ENCODE measurements at regions not wholly inside any gene's neighbourhood (a gene's known extent, or its start where the extent isn't known, plus 50 kb on each side); places are given as distances from the start of the nearest gene placed in this dataset.

DNA sequence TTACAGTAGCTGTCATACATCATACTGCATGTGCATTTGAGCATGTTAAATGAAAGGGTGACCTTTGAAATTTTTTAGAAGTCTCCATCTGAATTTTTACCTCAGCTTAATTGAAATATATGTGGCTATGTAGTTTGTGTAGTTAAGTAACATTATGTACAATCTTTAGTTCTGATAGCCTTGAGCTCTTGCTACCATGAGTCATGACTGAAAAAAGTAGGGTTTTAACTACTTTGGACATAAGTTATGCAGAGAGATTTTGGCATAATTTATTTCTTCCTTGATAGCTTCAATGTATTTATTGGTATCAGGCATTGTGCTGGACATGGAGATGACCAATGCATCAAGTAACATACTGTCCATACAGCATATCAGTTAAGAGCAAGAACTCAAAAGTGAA, 376.5 kb upstream of the ZNF717 start:
- DNase-seq (ENCODE audit: extremely low read depth, low read depth) = no peak
- TF ChIP-seq, protein P1, sequence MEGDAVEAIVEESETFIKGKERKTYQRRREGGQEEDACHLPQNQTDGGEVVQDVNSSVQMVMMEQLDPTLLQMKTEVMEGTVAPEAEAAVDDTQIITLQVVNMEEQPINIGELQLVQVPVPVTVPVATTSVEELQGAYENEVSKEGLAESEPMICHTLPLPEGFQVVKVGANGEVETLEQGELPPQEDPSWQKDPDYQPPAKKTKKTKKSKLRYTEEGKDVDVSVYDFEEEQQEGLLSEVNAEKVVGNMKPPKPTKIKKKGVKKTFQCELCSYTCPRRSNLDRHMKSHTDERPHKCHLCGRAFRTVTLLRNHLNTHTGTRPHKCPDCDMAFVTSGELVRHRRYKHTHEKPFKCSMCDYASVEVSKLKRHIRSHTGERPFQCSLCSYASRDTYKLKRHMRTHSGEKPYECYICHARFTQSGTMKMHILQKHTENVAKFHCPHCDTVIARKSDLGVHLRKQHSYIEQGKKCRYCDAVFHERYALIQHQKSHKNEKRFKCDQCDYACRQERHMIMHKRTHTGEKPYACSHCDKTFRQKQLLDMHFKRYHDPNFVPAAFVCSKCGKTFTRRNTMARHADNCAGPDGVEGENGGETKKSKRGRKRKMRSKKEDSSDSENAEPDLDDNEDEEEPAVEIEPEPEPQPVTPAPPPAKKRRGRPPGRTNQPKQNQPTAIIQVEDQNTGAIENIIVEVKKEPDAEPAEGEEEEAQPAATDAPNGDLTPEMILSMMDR (IDR thresholded peaks at IDR 0.05; ENCODE audit: low read depth, low read length, missing control alignments) = no peak
- H3K4me3 ChIP-seq (replicated peaks; ENCODE audit: low read depth, low read length) = no peak overlapping the region

- no peak for DNase-seq (ENCODE audit: extremely low read depth, low read depth)
- TF ChIP-seq, protein P1 (IDR thresholded peaks at IDR 0.05; ENCODE audit: low read depth, low read length, missing control alignments) = no peak
- no peak overlapping the region for H3K4me3 ChIP-seq (replicated peaks; ENCODE audit: low read depth, low read length)
Observed at GRCh38 chr3:76171647-76172046, 386.3 kb upstream of the ZNF717 start.

GRCh38 chr3:76177610-76178009, 392.3 kb upstream of the ZNF717 start:
- TF ChIP-seq, protein P1 (IDR thresholded peaks at IDR 0.05; ENCODE audit: low read depth, low read length, missing control alignments) = no peak
- H3K4me3 ChIP-seq (replicated peaks; ENCODE audit: low read depth, low read length) = no peak overlapping the region
- no peak for DNase-seq (ENCODE audit: extremely low read depth, low read depth)

DNA sequence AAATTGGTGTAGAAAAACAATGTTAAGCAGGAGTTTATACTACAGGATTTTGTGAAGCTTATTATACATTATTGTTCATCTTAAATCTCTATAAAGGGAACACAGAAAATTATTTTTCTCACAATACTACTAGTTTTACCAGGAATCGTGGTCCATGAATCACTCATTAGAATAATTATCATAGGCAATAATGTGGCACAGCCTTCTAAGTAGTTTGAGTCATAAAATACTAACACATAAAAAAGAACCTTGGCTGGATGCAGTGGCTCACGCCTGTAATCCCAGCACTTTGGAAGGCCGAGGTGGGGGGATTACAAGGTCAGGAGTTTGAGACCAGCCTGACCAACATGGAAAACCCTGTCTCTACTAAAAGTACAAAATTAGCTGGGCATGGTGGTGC, 393.1 kb upstream of the ZNF717 start:
- no peak overlapping the region for H3K4me3 ChIP-seq (replicated peaks; ENCODE audit: low read depth, low read length)
- TF ChIP-seq, protein P1 (IDR thresholded peaks at IDR 0.05; ENCODE audit: low read depth, low read length, missing control alignments) = no peak
- DNase-seq (ENCODE audit: extremely low read depth, low read depth) = no peak

DNA sequence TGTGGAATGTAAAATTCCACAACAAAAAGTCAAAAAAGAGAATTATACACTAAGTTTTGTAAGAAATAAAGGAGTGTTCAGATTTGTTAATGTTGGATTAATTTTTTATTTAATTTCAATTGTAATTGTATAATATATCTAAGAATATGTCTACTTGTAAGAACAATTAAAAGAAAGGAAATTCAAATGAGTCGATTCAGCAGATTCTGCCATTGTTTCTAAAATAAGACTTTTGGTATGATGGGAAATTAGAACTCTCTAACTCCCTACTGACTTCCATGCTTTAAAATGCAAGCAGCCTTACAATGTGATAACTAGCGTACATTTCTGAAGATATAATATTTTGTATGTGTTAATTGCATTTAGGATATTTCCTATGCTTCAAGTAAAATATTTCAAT, 395.9 kb upstream of the ZNF717 start:
- TF ChIP-seq, protein P1 (IDR thresholded peaks at IDR 0.05; ENCODE audit: low read depth, low read length, missing control alignments) = no peak
- H3K4me3 ChIP-seq (replicated peaks; ENCODE audit: low read depth, low read length) = no peak overlapping the region
- DNase-seq (ENCODE audit: extremely low read depth, low read depth) = no peak

DNA sequence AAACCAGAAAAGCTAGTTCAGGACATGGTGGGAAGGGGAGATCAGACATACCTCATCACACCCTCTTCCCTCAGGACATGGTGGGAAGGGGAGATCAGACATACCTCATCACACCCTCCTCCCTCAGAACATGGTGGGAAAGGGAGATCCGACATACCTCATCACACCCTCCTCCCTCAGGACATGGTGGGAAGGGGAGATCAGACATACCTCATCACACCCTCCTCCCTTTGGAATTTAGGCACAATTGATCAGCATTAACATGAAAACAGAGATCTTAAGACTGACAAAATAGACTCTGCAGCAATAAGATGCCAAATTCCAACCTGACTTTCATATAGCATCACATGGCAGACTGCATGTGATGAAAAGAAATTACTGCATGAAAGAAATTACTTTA, 412.7 kb upstream of the ZNF717 start:
- no peak for DNase-seq (ENCODE audit: extremely low read depth, low read depth)
- H3K4me3 ChIP-seq (replicated peaks; ENCODE audit: low read depth, low read length) = no peak overlapping the region
- TF ChIP-seq, protein P1 (IDR thresholded peaks at IDR 0.05; ENCODE audit: low read depth, low read length, missing control alignments) = no peak

DNA sequence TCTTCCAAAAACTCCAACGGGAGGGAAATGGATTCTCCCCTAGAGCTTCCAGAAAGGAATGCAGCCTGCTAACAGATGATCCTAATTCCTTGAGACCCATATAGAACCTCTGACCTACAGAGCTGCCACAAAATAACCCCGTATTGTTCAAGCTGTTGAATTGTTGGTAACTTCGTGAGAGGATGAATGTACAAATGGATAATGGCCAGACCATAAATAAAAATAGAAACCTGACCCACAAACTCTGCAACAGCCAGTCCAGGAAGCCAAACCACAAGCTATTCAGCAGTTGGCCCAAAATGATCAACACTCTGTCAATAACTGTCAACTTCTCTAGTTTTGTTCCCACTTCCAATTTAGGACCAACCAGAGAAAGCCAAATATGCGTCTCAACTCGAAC, 414.0 kb upstream of the ZNF717 start:
- H3K4me3 ChIP-seq (replicated peaks; ENCODE audit: low read depth, low read length) = no peak overlapping the region
- TF ChIP-seq, protein P1 (IDR thresholded peaks at IDR 0.05; ENCODE audit: low read depth, low read length, missing control alignments) = no peak
- DNase-seq (ENCODE audit: extremely low read depth, low read depth) = no peak
